GM10266 (cell line): ENCODE measurements at regions not wholly inside any gene's neighbourhood (a gene's known extent, or its start where the extent isn't known, plus 50 kb on each side); places are given as distances from the start of the nearest gene placed in this dataset.

Experiments
- DNase-seq: peaks from one replicate; pipeline ENCODE4 v3.0.0; 2012; ENCODE audit errors: extremely low spot score
- TF ChIP-seq, protein P1 (sequence below): IDR thresholded peaks from 2 replicates; pipeline ENCODE4 v1.5.1; 2012; ENCODE audit warnings: mild to moderate bottlenecking, low read depth; ENCODE audit not compliant: control insufficient read depth, insufficient read depth; ENCODE audit errors: missing control alignments

GRCh38 chr2:6352247-6352646 is 513.5 kb downstream of the CMPK2 start:
- DNase-seq: peak; percentile 25

GRCh38 chr2:6352906-6353515 is 512.7 kb downstream of the CMPK2 start:
- no peak for DNase-seq
- TF ChIP-seq, protein P1, sequence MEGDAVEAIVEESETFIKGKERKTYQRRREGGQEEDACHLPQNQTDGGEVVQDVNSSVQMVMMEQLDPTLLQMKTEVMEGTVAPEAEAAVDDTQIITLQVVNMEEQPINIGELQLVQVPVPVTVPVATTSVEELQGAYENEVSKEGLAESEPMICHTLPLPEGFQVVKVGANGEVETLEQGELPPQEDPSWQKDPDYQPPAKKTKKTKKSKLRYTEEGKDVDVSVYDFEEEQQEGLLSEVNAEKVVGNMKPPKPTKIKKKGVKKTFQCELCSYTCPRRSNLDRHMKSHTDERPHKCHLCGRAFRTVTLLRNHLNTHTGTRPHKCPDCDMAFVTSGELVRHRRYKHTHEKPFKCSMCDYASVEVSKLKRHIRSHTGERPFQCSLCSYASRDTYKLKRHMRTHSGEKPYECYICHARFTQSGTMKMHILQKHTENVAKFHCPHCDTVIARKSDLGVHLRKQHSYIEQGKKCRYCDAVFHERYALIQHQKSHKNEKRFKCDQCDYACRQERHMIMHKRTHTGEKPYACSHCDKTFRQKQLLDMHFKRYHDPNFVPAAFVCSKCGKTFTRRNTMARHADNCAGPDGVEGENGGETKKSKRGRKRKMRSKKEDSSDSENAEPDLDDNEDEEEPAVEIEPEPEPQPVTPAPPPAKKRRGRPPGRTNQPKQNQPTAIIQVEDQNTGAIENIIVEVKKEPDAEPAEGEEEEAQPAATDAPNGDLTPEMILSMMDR: no peak

More at GRCh38 chr2:6352247-6352646, 513.5 kb downstream of the CMPK2 start:
- TF ChIP-seq, protein P1: no peak

- TF ChIP-seq, protein P1: no peak
- peak; percentile 33 for DNase-seq
Measured at GRCh38 chr2:6353669-6354068, 512.0 kb downstream of the CMPK2 start.

GRCh38 chr2:6354546-6354945 is 511.2 kb downstream of the CMPK2 start:
- DNase-seq: no peak
- TF ChIP-seq, protein P1: no peak

GRCh38 chr2:6355886-6356761 is 509.6 kb downstream of the CMPK2 start:
- no peak for DNase-seq
- TF ChIP-seq, protein P1: no peak

- TF ChIP-seq, protein P1: no peak
- DNase-seq: no peak
Measured at GRCh38 chr2:6358546-6358945, 507.2 kb downstream of the CMPK2 start.

- DNase-seq: no peak
- TF ChIP-seq, protein P1: no peak
Measured at GRCh38 chr2:6358985-6359384, 506.7 kb downstream of the CMPK2 start.
